Adrenal gland (tissue), 9 donors: ENCODE measurements at regions not wholly inside any gene's neighbourhood (a gene's known extent, or its start where the extent isn't known, plus 50 kb on each side); places are given as distances from the start of the nearest gene placed in this dataset.
"Not testable (repeated sequence)": the region's sequence is repeated elsewhere in the genome, so short reads cannot be mapped to it uniquely, and the experiment has no call there.

Experiments used
- DNase-seq, 7 donors: peaks; one replicate each; pipeline ENCODE4 v3.0.0-alpha.2; 2019 to 2020
- H3K27ac ChIP-seq, 5 donors: fragments of 200-600 bp; sonication (generic) in 4 of 5; 1 replicate in 3 of 5; 2 replicates in 2 of 5; pipeline versions ENCODE4 v1.5.1 to v1.8.0; 2016 to 2020; ENCODE audit warnings: mild to moderate bottlenecking in 1 of 5
- H3K27me3 ChIP-seq: fragments of 200-600 bp; 2 replicates; pipeline ENCODE4 v1.8.0; 2021
- H3K36me3 ChIP-seq, 2 donors: fragments of 200-600 bp; replicated peaks in 1 of 2; 1 replicate in 1 of 2; 2 replicates in 1 of 2; pipeline versions ENCODE4 v1.5.1 to v1.8.0; 2018 to 2022
- H3K4me1 ChIP-seq, 2 donors: fragments of 200-600 bp; replicated peaks in 1 of 2; 1 replicate in 1 of 2; 2 replicates in 1 of 2; pipeline versions ENCODE4 v1.5.1 to v1.8.0; 2018 to 2021
- H3K4me3 ChIP-seq, 4 donors: fragments of 200-600 bp; sonication (generic) in 3 of 4; one replicate each; pipeline ENCODE4 v1.5.1; 2016 to 2018
- H3K9me3 ChIP-seq, 3 donors: fragments of 200-600 bp; sonication (generic) in 1 of 3; replicated peaks in 1 of 3; 1 replicate in 2 of 3; 2 replicates in 1 of 3; pipeline versions ENCODE4 v1.5.1 to v1.8.0; 2016 to 2021
- CTCF ChIP-seq, 6 experiments: fragments of 450-650 bp in 4 of 6; fragments of 200-600 bp in 2 of 6; sonication (generic) in 1 of 6; IDR thresholded peaks; 1 replicate in 5 of 6; 2 replicates in 1 of 6; pipeline versions ENCODE4 v1.5.1 to v1.8.0; 2016 to 2021; ENCODE audit warnings: antibody characterized with exemption in 6 of 6, mild to moderate bottlenecking in 2 of 6, moderate library complexity in 1 of 6
- POLR2A ChIP-seq, 2 donors: fragments of 450-650 bp; IDR thresholded peaks; one replicate each; pipeline ENCODE4 v1.6.1; 2017; ENCODE audit warnings: antibody characterized with exemption in 2 of 2, mild to moderate bottlenecking in 2 of 2, moderate library complexity in 1 of 2
- WGBS, 4 donors: extraction: QIAGEN DNeasy Blood & Tissue Kit in 2 of 4; methylation state at CpG; one replicate each; pipeline versions ENCODE4 v1.1.5 to v1.1.7; 2013 to 2017; 5-methylcytosine and 5-hydroxymethylcytosine counted together
- intact Hi-C, 2 donors: fragments of 100-400 bp; cut with DNase I; formaldehyde crosslinking; loops; one replicate each; pipeline versions ENCODE4 v1.14.1 to v1.15.0; 2022 to 2023
- donor health status: healthy with polysubstance abuse.
- donor health status: Bipolar disorder and iron deficiency.
- donor health status: DM: yes; HTN: yes; CAD: no.
- donor health status: DM: no; HTN: no; CAD: no.
- donor health status: DM: no; HTN: no; CAD: no.

- Histone ChIP-seq H3K27ac (no peak overlapping the region), H3K36me3 (no peaks in the 10 kb centered on the region), H3K9me3 (peaks cover 0 to 8% (median 0%) of the 10 kb centered on the region in 3 donors), H3K4me1 (no peaks in the 10 kb centered on the region), H3K4me3 (no peak overlapping the region), H3K27me3 (no peaks in the 10 kb centered on the region)
- DNase-seq: no peak
- TF ChIP-seq CTCF (IDR thresholded peaks at IDR 0.05) (no peak), POLR2A (IDR thresholded peaks at IDR 0.05) (no peak)
- 17 to 30% (median 23%) methylated on average over 1 of the region's 1 CpG for WGBS, 4 donors
- intact Hi-C loops: no loop called here
These were observed 606.8 kb downstream of the EPHA3 start for GRCh38 chr3:89714237-89714636.

DNA sequence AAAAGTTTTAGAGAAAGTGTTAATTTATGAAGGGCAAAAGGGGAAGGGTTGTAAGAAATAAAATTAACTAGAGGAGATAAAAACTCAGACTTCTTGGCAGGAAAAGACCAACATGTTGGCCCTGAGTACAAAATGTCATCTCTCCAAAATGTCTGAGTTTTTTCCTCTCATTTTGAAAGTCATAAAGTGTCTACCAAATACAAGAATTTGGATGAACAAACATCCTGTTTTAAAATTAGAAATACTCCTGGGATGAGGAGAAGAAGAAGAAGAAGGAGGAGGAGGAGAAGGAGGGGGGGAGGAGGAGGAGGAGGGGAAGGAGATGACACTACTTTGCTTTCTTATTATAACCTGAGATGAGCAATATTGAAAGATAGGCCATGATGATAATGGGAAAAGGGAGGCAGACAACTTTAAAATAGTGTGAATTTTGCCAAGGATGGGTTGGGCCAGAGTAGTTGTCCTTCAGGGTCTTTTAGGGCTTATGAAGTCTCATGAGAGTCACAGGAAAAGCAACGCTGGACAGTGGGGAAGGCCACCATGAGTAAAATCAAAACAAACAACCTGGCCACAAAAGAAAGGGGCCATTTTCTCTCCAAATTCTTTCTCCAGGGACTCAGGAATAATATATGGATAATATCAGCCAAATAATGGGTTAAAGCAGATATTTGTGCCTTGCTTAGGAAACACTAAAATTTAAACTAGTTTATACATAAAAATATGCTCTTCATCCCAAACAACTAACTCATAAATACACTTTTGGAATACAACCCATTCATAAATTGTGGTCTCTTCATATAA lies 632.9 kb downstream of the EPHA3 start:
- Histone ChIP-seq H3K36me3 (no peaks in the 10 kb centered on the region), H3K4me3 (no peak overlapping the region), H3K4me1 (no peaks in the 10 kb centered on the region), H3K27ac (no peak overlapping the region), H3K27me3 (no peaks in the 10 kb centered on the region), H3K9me3 (no peaks in the 10 kb centered on the region)
- 42 to 61% (median 49%) methylated on average over 1 of the region's 1 CpG for WGBS, 4 donors
- intact Hi-C loops: no loop called here
- no peak for TF ChIP-seq CTCF (IDR thresholded peaks at IDR 0.05)
- no peak for TF ChIP-seq POLR2A (IDR thresholded peaks at IDR 0.05)
- no peak for DNase-seq

- H3K36me3 ChIP-seq: no peaks in the 10 kb centered on the region
- H3K27me3 ChIP-seq: no peaks in the 10 kb centered on the region
- H3K27ac ChIP-seq: no peak overlapping the region
- H3K4me3 ChIP-seq: no peak overlapping the region
- H3K9me3 ChIP-seq: no peaks in the 10 kb centered on the region
- TF ChIP-seq CTCF (IDR thresholded peaks at IDR 0.05): no peak
- no peak for TF ChIP-seq POLR2A (IDR thresholded peaks at IDR 0.05)
- H3K4me1 ChIP-seq: no peaks in the 10 kb centered on the region
- DNase-seq: no peak
- intact Hi-C loops: no loop called here
These were observed 633.4 kb downstream of the EPHA3 start for GRCh38 chr3:89740881-89741177.

GRCh38 chr3:89742546-89742945 lies 635.1 kb downstream of the EPHA3 start:
- Histone ChIP-seq H3K27me3 (no peaks in the 10 kb centered on the region), H3K4me3 (no peak overlapping the region), H3K9me3 (peaks cover 0 to 5% (median 0%) of the 10 kb centered on the region in 3 donors), H3K4me1 (no peaks in the 10 kb centered on the region), H3K36me3 (no peaks in the 10 kb centered on the region), H3K27ac (no peak overlapping the region)
- TF ChIP-seq POLR2A (IDR thresholded peaks at IDR 0.05): no peak
- TF ChIP-seq CTCF (IDR thresholded peaks at IDR 0.05): no peak
- intact Hi-C loops: no loop called here
- no peak for DNase-seq
- 75 to 90% (median 86%) methylated on average over 2 of the region's 2 CpGs for WGBS, 4 donors

- H3K4me3 ChIP-seq, H3K27ac ChIP-seq, H3K9me3 ChIP-seq, DNase-seq, H3K27me3 ChIP-seq, H3K36me3 ChIP-seq, intact Hi-C loops, H3K4me1 ChIP-seq: not testable (repeated sequence)
- WGBS, 4 donors: 87 to 89% (median 89%) methylated on average over 10 to 24 of the region's 24 CpGs
These were observed 640.3 kb downstream of the EPHA3 start for GRCh38 chr3:89747541-89748278.
